ENCODE measurements at regions not wholly inside any gene's neighbourhood (a gene's known extent, or its start where the extent isn't known, plus 50 kb on each side); places are given as distances from the start of the nearest gene placed in this dataset.

DNA sequence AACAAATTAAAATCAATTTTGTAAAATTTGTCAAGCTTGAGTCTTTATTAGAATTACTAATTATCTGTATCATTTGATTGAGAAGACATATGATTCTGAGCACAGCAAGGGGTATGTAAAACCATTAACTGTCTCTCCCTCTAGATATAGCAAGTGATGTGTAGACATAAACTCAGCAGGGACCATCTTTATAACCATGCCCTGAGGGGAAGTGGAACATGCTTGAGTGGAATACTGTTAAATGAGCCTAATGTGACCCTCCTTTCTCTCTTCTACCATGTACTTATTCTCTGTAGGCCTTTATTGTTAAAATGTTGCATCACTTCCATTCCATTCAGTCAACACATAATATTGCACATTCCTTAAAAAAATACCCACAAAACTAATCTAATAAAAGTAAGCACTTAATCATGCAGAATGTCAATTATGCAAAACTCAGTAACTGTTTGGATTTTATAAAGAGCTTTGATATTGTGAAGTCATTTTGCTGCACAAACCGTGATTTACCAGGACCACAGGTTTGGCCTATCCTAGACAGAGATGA, 896.6 kb upstream of the MANEA start:
- ChIA-PET POLR2A (no interaction called here), CTCF (no interaction called here)
- no peak for DNase-seq
- Mint-ChIP-seq H3K36me3 (no peaks in the 10 kb centered on the region), H3K4me1 (ENCODE audit: low read depth) (no peaks in the 10 kb centered on the region), H3K9me3 (peaks cover 4% of the 10 kb centered on the region), H3K27ac (no peak overlapping the region), H3K4me3 (no peak overlapping the region), H3K27me3 (no peaks in the 10 kb centered on the region)
- intact Hi-C loops (cut with micrococcal nuclease): no loop called here

DNA sequence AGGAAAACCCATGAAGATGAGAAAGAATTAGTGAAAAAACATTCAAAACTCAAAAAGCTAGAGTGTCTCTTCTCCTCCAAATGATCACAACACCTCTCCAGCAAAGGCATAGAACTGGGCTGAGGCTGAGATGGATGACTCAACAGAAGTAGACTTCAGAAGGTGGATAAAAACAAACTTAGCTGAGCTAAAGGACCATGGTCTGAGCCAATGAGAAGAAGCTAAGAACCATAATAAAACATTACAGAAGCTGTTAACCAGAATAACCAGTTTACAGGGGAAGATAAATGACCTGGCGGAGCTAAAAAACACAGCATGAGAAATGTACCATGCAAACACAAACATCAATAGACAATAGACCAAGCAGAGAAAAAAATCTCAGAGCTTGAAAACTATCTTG, 904.1 kb upstream of the MANEA start:
- intact Hi-C loops (cut with micrococcal nuclease): no loop called here
- POLR2A ChIA-PET: no interaction called here
- no peaks in the 10 kb centered on the region for H3K4me1 Mint-ChIP-seq (ENCODE audit: low read depth)
- H3K9me3 Mint-ChIP-seq: peaks cover 19% of the 10 kb centered on the region
- no peaks in the 10 kb centered on the region for H3K36me3 Mint-ChIP-seq
- CTCF ChIA-PET: no interaction called here
- no peak for DNase-seq
- no peaks in the 10 kb centered on the region for H3K27me3 Mint-ChIP-seq
- no peak overlapping the region for H3K27ac Mint-ChIP-seq
- H3K4me3 Mint-ChIP-seq: no peak overlapping the region

DNA sequence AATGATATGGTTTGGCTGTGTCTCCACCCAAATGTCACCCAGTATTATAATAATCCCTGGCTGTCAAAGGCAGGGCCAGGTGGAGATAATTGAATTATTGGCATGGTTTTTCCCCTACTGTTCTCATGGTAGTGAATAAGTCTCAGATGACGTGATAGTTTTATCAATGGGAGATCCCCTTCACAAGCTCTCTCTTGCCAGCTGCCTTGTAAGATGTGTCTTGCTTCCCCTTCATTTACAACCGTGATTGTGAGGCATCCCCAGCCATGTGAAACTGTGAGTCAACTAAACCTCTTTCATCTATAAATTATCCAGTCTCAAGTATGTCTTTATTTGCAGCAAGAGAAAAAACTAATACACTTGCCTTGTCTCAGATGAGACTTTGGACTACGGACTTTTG, 907.3 kb upstream of the MANEA start:
- Mint-ChIP-seq H3K9me3 (peaks cover 17% of the 10 kb centered on the region), H3K4me3 (no peak overlapping the region), H3K27me3 (no peaks in the 10 kb centered on the region), H3K4me1 (ENCODE audit: low read depth) (no peaks in the 10 kb centered on the region), H3K27ac (no peak overlapping the region), H3K36me3 (no peaks in the 10 kb centered on the region)
- CTCF ChIA-PET: no interaction called here
- intact Hi-C loops (cut with micrococcal nuclease): no loop called here
- POLR2A ChIA-PET: no interaction called here
- no peak for DNase-seq

DNA sequence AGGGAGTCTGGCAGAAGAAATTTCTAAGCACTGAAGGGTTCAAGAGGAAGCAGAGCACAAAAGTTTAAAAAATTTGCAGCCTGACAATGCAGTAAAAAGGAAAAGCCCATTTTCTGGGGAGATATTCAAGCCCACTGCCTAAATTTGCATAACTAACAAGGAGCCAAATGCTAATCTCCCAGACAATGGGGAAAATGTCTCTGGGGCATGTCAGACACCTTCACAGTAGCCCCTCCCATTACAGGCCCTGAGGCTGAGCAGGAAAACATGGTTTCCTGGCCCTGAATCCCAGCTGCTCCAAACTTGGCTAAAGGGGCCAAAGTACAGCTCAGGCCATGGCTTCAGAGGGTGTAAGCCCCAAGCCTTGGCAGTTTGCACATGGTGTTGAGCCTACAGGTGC, 908.5 kb upstream of the MANEA start:
- no peaks in the 10 kb centered on the region for H3K27me3 Mint-ChIP-seq
- no peaks in the 10 kb centered on the region for H3K4me1 Mint-ChIP-seq (ENCODE audit: low read depth)
- POLR2A ChIA-PET: no interaction called here
- DNase-seq: no peak
- H3K36me3 Mint-ChIP-seq: no peaks in the 10 kb centered on the region
- H3K4me3 Mint-ChIP-seq: no peak overlapping the region
- H3K9me3 Mint-ChIP-seq: peaks cover 17% of the 10 kb centered on the region
- no peak overlapping the region for H3K27ac Mint-ChIP-seq
- intact Hi-C loops (cut with micrococcal nuclease): no loop called here
- CTCF ChIA-PET: no interaction called here

DNA sequence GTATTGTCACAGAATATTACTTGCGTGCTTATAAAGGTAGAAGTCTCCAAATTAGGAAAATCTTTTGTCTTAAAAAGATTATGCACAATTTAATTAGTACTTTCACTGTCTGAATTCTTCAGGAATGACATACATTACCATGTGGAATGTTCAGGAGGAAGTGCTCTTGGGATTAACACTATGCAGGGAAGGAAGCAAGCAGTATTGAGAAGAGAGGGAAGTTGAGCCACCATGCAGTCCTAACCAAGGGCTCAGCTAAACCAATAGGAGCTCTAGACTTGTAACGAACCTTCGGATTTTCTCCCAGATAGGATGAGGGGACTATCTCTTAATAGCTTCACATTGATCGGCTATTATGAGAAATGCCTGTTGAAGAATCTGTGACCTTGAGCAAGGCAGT, 918.4 kb upstream of the MANEA start:
- DNase-seq: no peak
- peaks cover 6% of the 10 kb centered on the region for H3K9me3 Mint-ChIP-seq
- H3K27me3 Mint-ChIP-seq: no peaks in the 10 kb centered on the region
- intact Hi-C loops (cut with micrococcal nuclease): no loop called here
- H3K27ac Mint-ChIP-seq: no peak overlapping the region
- H3K4me1 Mint-ChIP-seq (ENCODE audit: low read depth): no peaks in the 10 kb centered on the region
- no peak overlapping the region for H3K4me3 Mint-ChIP-seq
- ChIA-PET CTCF (no interaction called here), POLR2A (no interaction called here)
- no peaks in the 10 kb centered on the region for H3K36me3 Mint-ChIP-seq

DNA sequence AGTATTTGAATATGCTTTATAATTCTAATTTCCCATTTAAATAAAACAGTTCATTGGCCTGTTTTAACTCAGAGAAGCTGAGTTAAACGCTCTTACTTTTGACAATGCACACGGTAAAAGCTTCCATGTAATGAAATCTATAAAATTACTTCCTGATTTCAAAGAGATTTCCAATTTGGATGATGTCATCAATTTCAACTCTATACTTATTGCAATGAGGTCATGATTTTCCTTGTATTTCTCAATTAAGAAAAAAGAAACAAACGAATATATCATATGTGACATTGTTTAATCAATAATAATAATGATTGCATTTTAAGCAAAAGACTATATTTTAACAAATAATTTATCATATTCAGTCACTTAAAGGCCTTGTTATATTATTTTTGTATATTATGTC, 926.1 kb upstream of the MANEA start:
- POLR2A ChIA-PET: no interaction called here
- no peak overlapping the region for H3K27ac Mint-ChIP-seq
- no peak overlapping the region for H3K4me3 Mint-ChIP-seq
- no peaks in the 10 kb centered on the region for H3K4me1 Mint-ChIP-seq (ENCODE audit: low read depth)
- intact Hi-C loops (cut with micrococcal nuclease): no loop called here
- DNase-seq: no peak
- H3K27me3 Mint-ChIP-seq: no peaks in the 10 kb centered on the region
- H3K36me3 Mint-ChIP-seq: no peaks in the 10 kb centered on the region
- CTCF ChIA-PET: no interaction called here
- H3K9me3 Mint-ChIP-seq: no peaks in the 10 kb centered on the region

DNA sequence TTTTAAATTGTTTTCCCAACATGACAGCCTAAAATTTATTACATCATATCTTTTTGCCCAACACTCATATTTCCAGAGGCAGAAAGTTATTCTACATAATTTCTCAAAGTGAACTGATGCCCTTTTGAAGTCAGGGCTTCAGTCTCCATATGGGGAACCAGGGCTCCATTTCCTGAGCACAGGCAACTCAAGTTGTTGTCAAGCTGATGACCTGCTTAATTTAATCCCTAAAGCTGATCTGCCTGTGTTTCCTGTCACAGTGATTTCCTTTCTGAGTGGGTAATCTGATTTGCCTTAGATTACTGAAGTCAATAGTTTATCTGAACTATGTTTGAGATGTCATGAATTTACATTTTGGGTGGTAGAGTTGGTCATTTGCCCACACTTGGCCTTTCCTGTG, 932.1 kb upstream of the MANEA start:
- POLR2A ChIA-PET: no interaction called here
- Mint-ChIP-seq H3K9me3 (no peaks in the 10 kb centered on the region), H3K4me1 (ENCODE audit: low read depth) (no peaks in the 10 kb centered on the region), H3K36me3 (no peaks in the 10 kb centered on the region), H3K4me3 (no peak overlapping the region), H3K27me3 (no peaks in the 10 kb centered on the region), H3K27ac (no peak overlapping the region)
- intact Hi-C loops (cut with micrococcal nuclease): no loop called here
- CTCF ChIA-PET: no interaction called here
- DNase-seq: no peak

DNA sequence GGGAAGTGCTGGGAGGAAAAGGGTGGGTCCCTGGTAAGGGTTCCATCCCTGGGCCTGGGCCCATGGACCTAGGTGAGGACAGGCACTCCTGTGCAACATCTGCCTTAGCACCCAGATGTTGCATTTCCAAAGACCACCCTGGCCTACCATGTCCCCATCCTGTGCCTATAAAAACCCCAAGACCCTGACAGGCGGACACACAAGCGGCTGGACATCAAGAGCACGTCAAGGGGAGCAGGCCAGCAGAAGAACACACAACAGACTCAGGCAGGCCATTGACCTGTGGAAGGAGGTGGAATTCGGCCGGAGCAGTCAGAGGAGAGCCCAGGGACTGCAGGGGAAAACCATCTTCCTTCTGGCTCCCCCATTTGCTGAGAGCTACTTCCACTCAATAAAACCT, 937.8 kb upstream of the MANEA start:
- no peak overlapping the region for H3K4me3 Mint-ChIP-seq
- no peaks in the 10 kb centered on the region for H3K9me3 Mint-ChIP-seq
- no peaks in the 10 kb centered on the region for H3K36me3 Mint-ChIP-seq
- no peaks in the 10 kb centered on the region for H3K4me1 Mint-ChIP-seq (ENCODE audit: low read depth)
- ChIA-PET CTCF (no interaction called here), POLR2A (no interaction called here)
- no peaks in the 10 kb centered on the region for H3K27me3 Mint-ChIP-seq
- intact Hi-C loops (cut with micrococcal nuclease): no loop called here
- no peak overlapping the region for H3K27ac Mint-ChIP-seq
- DNase-seq: no peak

DNA sequence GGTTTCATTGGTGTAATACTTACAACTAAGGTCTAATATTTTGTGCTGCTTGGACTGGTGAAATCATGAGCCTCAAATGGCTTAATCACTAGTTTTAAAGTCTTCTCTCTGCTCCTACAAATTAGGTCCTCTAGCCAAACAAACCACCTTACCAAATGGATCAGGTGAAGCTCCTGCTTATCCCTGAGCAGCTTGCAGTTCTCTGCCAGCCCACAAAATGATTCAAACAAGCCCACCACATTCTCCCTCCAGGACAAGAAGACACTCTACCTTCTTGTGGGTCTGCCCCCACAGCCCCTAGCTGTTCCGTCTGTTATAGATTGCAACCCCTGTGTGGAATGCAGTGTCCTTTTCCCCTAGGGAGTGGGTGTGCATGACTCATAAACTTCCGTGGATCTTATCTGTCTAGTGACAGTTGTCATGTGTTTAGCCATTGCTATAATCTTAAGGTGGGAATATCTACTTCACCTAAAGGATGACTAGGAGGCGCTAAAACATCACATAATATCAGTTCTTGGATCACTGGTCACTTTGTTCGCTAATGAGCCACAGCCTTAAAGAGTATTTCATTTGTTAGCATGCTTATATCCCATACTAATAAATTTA, 940.5 kb upstream of the MANEA start:
- Mint-ChIP-seq H3K27ac (no peak overlapping the region), H3K9me3 (no peaks in the 10 kb centered on the region), H3K4me1 (ENCODE audit: low read depth) (no peaks in the 10 kb centered on the region), H3K27me3 (no peaks in the 10 kb centered on the region), H3K36me3 (no peaks in the 10 kb centered on the region), H3K4me3 (no peak overlapping the region)
- no peak for DNase-seq
- ChIA-PET CTCF (no interaction called here), POLR2A (no interaction called here)
- intact Hi-C loops (cut with micrococcal nuclease): no loop called here

DNA sequence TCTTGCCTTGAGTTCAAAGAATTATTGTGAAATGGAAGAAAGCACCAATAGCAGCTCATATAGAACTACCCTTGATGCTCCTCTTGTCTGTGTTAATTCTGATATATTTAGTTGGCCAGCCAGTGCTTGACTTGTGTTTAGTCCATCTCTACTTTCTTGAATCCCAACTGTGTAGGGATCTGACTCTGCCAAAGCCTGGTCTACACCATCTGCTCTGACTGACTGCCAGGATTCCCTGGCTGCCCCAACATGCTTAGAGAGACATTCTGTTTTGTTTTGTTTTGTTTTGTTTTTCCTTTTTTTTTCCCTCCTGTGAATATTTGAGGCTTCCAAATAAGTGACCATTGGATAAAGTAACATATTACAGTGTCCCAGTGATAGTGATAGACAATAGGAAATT, 953.7 kb upstream of the MANEA start:
- Mint-ChIP-seq H3K27ac (no peak overlapping the region), H3K27me3 (no peaks in the 10 kb centered on the region), H3K4me1 (ENCODE audit: low read depth) (no peaks in the 10 kb centered on the region), H3K36me3 (no peaks in the 10 kb centered on the region), H3K9me3 (peaks cover 7% of the 10 kb centered on the region), H3K4me3 (no peak overlapping the region)
- CTCF ChIA-PET: no interaction called here
- POLR2A ChIA-PET: no interaction called here
- intact Hi-C loops (cut with micrococcal nuclease): no loop called here
- DNase-seq: no peak

DNA sequence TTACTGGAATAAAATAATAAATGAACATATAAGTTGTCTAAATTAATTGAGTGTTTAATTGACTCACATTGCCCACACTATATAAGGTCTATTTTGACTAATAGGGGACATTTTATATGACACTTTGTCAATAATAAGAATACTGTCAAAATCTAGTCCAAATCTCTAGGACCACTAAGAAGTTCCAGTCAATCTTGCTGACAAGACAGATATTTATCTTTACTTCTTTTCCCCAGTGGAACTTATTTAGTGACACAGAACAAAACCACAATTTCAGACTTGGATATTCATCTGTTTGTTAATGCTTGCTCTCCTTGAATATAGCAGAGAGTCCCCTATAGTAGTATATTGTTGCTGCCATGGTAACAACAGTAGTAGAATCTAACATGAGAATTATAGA, 954.6 kb upstream of the MANEA start:
- H3K9me3 Mint-ChIP-seq: peaks cover 7% of the 10 kb centered on the region
- ChIA-PET CTCF (no interaction called here), POLR2A (no interaction called here)
- no peaks in the 10 kb centered on the region for H3K27me3 Mint-ChIP-seq
- no peaks in the 10 kb centered on the region for H3K4me1 Mint-ChIP-seq (ENCODE audit: low read depth)
- intact Hi-C loops (cut with micrococcal nuclease): no loop called here
- H3K4me3 Mint-ChIP-seq: no peak overlapping the region
- DNase-seq: no peak
- H3K27ac Mint-ChIP-seq: no peak overlapping the region
- no peaks in the 10 kb centered on the region for H3K36me3 Mint-ChIP-seq

DNA sequence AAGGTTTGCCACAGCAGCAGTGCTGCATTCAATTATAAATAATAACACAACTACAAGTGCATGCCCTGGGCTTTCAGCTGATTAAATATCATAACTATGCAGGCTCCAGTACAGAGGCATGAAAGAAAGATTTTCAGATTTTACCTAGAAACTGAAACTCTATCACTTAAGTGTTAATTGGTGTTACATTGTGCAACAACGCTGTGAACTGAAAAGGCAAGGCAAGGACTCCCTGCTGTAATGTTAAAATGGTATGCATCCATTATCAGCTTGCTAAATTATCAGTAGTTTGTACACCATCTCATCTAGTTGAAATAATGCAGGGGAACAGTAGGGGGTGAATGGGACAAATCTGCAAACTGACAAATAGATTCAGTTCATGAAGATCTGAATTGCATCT, 976.7 kb upstream of the MANEA start:
- CTCF ChIA-PET: no interaction called here

DNA sequence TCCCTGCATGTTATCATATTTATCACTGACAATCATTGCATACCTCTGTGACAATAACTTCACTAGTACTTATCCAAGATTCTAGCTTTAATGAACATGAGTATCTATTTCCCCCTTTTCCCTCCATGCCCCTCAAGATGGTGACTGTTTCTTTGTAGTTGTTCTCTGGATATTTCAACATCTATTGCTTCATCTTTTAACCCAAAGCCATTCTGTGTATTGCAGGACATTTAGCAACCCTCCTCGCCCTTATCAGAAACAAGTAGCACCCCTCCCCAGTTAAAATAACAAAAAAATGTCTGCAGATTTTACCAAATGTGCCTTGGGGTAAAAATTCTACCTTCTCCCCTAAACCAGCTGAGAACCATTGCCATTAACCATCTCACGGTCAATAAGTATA, 979.8 kb upstream of the MANEA start:
- POLR2A ChIA-PET: no interaction called here
- peaks cover 6% of the 10 kb centered on the region for H3K9me3 Mint-ChIP-seq
- H3K27ac Mint-ChIP-seq: no peak overlapping the region
- intact Hi-C loops (cut with micrococcal nuclease): no loop called here
- no peaks in the 10 kb centered on the region for H3K4me1 Mint-ChIP-seq (ENCODE audit: low read depth)
- H3K27me3 Mint-ChIP-seq: no peaks in the 10 kb centered on the region
- CTCF ChIA-PET: no interaction called here
- no peak overlapping the region for H3K4me3 Mint-ChIP-seq
- no peak for DNase-seq
- no peaks in the 10 kb centered on the region for H3K36me3 Mint-ChIP-seq

More for the DNA sequence above, 976.7 kb upstream of the MANEA start:
- H3K27me3 Mint-ChIP-seq: no peaks in the 10 kb centered on the region
- no peak overlapping the region for H3K27ac Mint-ChIP-seq
- no peaks in the 10 kb centered on the region for H3K36me3 Mint-ChIP-seq
- intact Hi-C loops (cut with micrococcal nuclease): no loop called here
- no peak overlapping the region for H3K4me3 Mint-ChIP-seq
- POLR2A ChIA-PET: no interaction called here
- H3K4me1 Mint-ChIP-seq (ENCODE audit: low read depth): no peaks in the 10 kb centered on the region
- DNase-seq: no peak
- H3K9me3 Mint-ChIP-seq: peaks cover 13% of the 10 kb centered on the region

DNA sequence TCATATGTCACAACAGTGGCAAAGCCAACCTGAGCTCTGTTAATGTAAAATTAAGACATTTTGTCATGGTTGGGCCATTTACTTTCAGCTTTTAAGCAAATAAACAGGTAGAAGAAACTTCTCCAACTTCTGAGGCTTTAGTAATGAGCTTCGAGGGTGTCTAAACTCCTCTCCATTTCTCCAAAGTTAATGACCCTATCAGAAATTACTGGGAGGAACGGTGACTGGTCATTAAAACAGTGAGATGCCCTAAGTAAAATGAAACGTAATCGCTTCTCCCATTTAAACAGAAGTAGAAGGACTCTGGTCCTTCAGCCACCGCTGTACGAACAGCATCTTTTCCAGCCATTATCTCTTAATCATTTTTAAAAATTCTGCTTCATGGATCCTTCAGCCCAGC, 986.9 kb upstream of the MANEA start:
- no peak for DNase-seq
- POLR2A ChIA-PET: no interaction called here
- Mint-ChIP-seq H3K36me3 (no peaks in the 10 kb centered on the region), H3K27ac (no peak overlapping the region), H3K9me3 (peaks cover 9% of the 10 kb centered on the region), H3K27me3 (no peaks in the 10 kb centered on the region), H3K4me1 (ENCODE audit: low read depth) (no peaks in the 10 kb centered on the region), H3K4me3 (no peak overlapping the region)
- CTCF ChIA-PET: no interaction called here
- intact Hi-C loops (cut with micrococcal nuclease): no loop called here

Data from activated CD4-positive, alpha-beta memory T cell treated with anti-CD3 and anti-CD28 coated beads for 36 hours (primary cell).